Stimulated activated naive CD8-positive, alpha-beta T cell treated with anti-CD3 and anti-CD28 coated beads, Interleukin-15, amount 100 ng/mL, for 72 hours (primary cell): ENCODE measurements at regions not wholly inside any gene's neighbourhood (a gene's known extent, or its start where the extent isn't known, plus 50 kb on each side); places are given as distances from the start of the nearest gene placed in this dataset.
"Not testable (repeated sequence)": the region's sequence is repeated elsewhere in the genome, so short reads cannot be mapped to it uniquely, and the experiment has no call there.

Experiments used
- ATAC-seq: fragments of 150-1000 bp; cut with Tn5 transposase; 2 replicates; pipeline ENCODE4 v1.10.0; 2021; ENCODE audit warnings: mild to moderate bottlenecking, moderate library complexity
- DNase-seq, 2 donors: peaks; one replicate each; pipeline ENCODE4 v3.0.0; 2021 to 2022
- H3K27ac Mint-ChIP-seq, 2 donors: one replicate each; pipeline ENCODE4 v1.8.0; 2022; ENCODE audit warnings: mild to moderate bottlenecking in 2 of 2, mixed read lengths in 2 of 2, moderate library complexity in 2 of 2
- H3K27me3 Mint-ChIP-seq: one replicate; pipeline ENCODE4 v1.8.0; 2022; ENCODE audit warnings: mixed read lengths
- H3K4me1 Mint-ChIP-seq: one replicate; pipeline ENCODE4 v1.8.0; 2022; ENCODE audit warnings: mild to moderate bottlenecking, mixed read lengths
- H3K4me3 Mint-ChIP-seq, 2 donors: one replicate each; pipeline ENCODE4 v1.8.0; 2022; ENCODE audit warnings: mild to moderate bottlenecking in 2 of 2, mixed read lengths in 2 of 2, moderate library complexity in 1 of 2
- H3K9me3 Mint-ChIP-seq, 2 donors: one replicate each; pipeline ENCODE4 v1.8.0; 2022; ENCODE audit warnings: mixed read lengths in 2 of 2

DNA sequence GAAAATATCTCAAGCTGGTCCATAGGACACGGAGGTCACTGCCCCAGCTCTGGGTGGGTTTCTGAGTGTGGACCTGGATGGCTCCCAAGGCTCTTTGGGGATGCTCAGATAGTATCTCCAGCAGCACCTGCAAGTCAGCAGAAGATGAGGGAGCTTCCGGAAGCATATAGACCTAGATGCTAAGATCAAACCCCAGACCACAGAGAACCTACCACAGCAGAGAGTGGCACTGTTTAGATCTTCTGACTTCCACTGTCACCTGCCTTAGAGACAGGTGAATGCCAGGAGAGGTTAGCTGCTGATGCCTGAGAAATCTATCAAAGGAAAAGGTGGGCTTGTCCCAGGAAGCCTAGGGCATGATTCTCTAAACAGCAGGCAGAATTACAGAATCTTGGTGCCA is 105.7 kb upstream of the TRPM1 start:
- H3K4me1 Mint-ChIP-seq, result peaks cover 41% of the 10 kb centered on the region
- H3K4me3 Mint-ChIP-seq, result no peak overlapping the region
- ATAC-seq (peak; percentile 80), DNase-seq (no peak)
- H3K27ac Mint-ChIP-seq, result no peak overlapping the region
- no peaks in the 10 kb centered on the region for H3K27me3 Mint-ChIP-seq
- H3K9me3 Mint-ChIP-seq, result peaks cover 8 to 13% of the 10 kb centered on the region in 2 donors

DNA sequence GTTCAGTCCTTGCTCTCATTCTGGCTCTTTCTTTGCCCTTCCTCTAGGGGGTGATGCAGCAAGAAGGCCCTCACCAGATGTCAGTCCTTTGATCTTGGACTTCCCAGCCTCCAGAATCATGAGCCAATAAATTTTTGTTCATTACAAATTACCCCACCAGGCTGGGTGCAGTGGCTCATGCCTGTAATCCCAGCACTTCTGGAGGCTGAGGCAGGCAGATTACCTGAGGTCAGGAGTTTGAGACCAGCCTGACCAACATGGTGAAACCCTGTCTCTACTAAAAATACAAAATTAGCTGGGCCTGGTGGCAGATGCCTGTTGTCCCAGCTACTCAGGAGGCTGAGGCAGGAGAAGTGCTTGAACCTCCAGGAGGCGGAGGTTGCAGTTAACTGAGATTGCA is 106.3 kb upstream of the TRPM1 start:
- not testable (repeated sequence) for DNase-seq, H3K27ac Mint-ChIP-seq, ATAC-seq, H3K27me3 Mint-ChIP-seq, H3K4me3 Mint-ChIP-seq
- Mint-ChIP-seq H3K9me3 (peaks cover 8 to 13% of the 10 kb centered on the region in 2 donors), H3K4me1 (peaks cover 37% of the 10 kb centered on the region)

DNA sequence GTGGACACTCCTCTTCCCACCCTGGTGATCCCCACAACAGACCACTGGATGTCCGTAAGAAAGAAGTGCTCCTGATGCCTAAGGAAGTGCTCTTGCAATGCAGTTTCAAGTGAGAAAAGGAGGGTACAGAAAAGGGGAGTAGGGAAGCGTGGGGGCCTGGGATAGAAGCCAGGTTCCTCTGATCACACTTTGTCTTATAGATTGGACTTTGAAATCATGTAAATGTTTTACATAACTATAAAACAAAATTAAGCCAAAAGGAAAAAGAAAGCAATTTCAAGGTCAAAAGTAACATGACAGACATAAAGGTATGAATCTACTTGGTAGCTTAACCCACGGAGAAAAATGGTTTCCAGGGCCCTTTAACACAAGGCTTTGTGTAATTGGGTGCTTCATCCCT is 107.3 kb upstream of the TRPM1 start:
- Mint-ChIP-seq H3K4me1 (peaks cover 27% of the 10 kb centered on the region), H3K27me3 (no peaks in the 10 kb centered on the region), H3K4me3 (no peak overlapping the region), H3K9me3 (peaks cover 8 to 13% of the 10 kb centered on the region in 2 donors), H3K27ac (no peak overlapping the region)
- ATAC-seq (no peak), DNase-seq (no peak)

DNA sequence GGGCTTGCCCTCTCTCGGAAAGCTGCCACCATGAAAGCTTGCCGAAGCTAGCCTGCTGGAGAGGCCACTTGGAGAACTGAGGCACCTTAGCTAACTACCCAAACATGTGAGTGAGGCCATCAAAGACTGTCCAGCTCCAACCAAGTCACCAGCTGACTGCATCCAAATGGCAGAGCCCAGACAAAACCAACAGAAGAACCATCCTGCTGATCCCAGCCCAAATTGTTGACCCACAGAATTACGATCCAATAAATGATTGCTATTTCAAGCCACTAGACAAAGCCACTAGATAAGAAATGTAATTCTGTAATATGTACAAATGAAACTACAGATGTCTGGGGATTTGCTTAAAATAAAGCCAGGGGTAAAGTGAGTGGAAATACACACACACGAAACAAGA is 109.8 kb upstream of the TRPM1 start:
- no peak for ATAC-seq
- Mint-ChIP-seq H3K9me3 (peaks cover 8 to 13% of the 10 kb centered on the region in 2 donors), H3K27me3 (no peaks in the 10 kb centered on the region), H3K4me3 (no peak overlapping the region), H3K27ac (peak overlapping the region in 1 of 2 donors; percentile 25), H3K4me1 (peaks cover 40% of the 10 kb centered on the region)
- DNase-seq, result no peak

DNA sequence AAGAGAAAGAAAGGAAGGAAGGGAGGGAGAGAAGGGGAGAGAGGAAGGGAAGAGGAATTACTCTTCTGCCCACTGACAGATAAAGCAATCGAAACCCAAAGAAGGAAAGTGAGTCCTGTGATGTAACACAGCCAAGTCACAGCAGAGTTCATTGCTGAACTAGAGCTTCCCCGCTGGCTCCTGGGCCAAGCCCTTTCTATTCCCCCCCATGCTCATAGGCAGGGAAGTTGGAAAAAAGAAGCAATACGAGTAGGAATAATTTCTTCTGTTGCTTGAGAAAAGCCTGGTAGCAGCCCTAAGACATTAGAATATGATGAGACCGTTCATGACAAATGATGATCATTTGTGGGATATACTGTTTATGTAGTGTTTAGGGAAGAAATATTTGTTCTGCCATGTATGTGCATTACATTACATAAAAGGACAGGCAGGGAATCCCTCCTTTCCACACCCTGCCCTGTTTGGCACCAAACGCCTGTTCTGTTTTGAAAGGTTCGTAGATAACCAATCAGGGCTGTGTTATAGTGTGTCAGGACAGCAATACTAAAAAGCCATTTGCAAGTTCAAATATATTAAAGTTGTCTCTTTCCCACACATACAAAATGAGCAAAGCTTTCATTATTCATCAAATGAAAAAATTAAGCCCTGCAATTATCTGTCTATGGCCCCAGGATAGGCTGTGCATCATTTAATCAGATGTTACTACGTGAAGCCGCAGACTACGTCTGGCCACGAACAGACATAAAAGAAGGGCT is 111.0 kb upstream of the TRPM1 start:
- Mint-ChIP-seq H3K9me3 (peaks cover 8 to 13% of the 10 kb centered on the region in 2 donors), H3K27ac (no peak overlapping the region), H3K27me3 (no peaks in the 10 kb centered on the region), H3K4me1 (peaks cover 34% of the 10 kb centered on the region), H3K4me3 (no peak overlapping the region)
- ATAC-seq, result no peak
- no peak for DNase-seq

DNA sequence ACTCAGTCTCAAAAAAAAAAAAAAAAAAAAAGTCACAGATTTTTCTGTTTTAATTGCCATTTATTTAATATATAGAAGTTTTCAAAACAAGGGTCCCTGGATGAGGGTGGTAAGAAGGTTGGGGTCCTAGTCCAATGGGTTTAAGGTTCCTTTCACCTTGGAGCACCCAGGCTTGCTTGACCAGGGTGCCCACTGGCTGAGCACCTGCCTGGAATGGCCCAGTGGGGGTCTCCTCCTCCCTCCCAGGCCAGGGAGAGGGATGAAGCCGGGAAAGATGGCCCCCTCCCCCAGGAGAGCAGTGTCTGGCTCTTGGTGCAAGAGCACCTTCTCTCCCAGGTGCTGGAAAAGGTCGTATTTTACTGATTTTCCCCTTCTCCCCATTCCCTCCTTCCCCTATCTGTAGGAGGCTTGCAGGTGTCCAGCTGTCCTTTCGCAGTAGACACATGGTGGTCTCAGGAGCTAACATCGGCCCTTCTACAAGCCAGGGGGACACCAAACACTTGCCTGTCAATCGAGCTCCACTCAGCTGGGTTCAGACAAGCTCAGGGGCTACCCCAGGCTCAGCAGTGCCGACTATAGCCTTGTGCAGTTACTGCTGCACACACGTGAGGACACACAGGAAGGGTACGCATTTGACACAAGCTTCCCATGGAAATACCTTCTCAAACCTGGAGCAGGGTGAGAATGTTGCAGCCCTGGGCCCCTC is 112.3 kb upstream of the KLF13 start:
- DNase-seq, result no peak
- peaks cover 31% of the 10 kb centered on the region for H3K4me1 Mint-ChIP-seq
- peak overlapping the region; percentile 91 to 94 for H3K4me3 Mint-ChIP-seq
- ATAC-seq, result no peak
- no peaks in the 10 kb centered on the region for H3K27me3 Mint-ChIP-seq
- peak overlapping the region in 1 of 2 donors; percentile 19 for H3K27ac Mint-ChIP-seq
- peaks cover 8 to 13% of the 10 kb centered on the region in 2 donors for H3K9me3 Mint-ChIP-seq

DNA sequence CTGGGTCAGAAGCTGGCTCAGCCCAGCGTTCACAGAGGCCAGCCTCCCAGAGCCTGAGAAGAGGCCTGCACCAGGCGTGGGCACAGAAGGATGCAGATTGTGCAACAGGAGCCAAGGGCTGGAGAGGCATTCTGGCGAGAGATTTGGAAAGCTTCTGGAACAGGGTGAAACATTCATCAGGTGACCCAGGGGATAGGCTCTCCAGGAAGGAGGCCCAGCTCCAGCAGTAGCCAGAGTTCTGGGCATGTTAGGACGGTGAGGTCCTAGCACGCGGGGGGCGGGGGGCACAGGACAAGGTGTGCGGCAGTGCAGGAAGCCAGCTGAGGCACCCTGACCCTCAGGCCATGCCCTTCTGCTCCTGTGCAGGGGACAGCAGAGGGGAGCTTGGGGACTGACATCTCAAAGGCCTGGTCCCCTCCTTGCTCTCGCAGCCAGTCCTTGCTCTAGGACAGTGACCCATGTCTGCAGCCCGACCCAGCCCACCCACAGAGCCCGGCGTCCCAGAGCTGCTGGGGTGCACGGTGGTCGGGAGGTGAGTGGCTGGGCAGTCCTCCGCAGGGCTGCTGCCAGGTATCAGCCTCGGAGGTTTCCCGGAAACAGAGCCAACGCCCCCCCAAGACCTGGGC is 111.7 kb upstream of the KLF13 start:
- peaks cover 8 to 13% of the 10 kb centered on the region in 2 donors for H3K9me3 Mint-ChIP-seq
- H3K4me3 Mint-ChIP-seq, result peak overlapping the region; percentile 91 to 94
- DNase-seq, result no peak
- peak; percentile 49 for ATAC-seq
- H3K4me1 Mint-ChIP-seq, result peaks cover 26% of the 10 kb centered on the region
- no peaks in the 10 kb centered on the region for H3K27me3 Mint-ChIP-seq
- H3K27ac Mint-ChIP-seq, result peak overlapping the region in 1 of 2 donors; percentile 65

DNA sequence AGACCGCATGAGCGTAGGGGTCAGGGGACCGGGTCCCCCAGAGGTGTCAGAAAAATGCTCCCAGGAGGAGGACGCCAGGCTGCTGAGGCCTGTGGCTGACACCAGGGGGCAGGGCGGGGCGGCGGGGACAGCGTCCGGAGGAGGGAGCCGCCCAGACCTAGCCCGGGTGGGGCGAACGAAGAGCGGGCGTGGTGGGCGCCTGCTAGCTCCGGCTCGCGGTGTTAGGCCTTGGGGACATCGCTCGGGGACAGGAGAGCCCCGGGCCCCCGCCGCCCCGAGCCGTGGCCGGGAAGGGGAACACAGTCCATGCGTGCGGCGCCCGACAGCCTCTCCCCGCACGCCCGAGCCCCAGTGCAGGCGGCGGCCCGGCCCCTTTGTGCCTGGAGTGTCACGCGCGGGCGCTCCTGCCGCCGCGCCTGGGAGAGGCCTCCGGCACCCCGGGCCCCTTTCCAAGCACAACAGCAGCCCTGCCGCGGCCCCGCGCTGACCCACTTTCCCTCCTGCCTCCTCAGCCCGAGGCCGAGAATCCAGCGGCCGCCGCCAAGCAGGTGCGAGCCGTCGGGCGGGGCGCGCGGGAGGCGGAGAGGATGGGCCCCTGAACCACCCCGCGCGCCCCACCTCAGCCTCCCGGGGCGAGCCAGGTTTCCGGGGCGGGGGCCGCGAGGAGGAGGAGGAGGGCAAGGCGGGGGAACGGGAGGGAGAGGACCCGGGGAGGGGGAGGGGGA is 111.0 kb upstream of the KLF13 start:
- peaks cover 26% of the 10 kb centered on the region for H3K4me1 Mint-ChIP-seq
- H3K4me3 Mint-ChIP-seq, result peak overlapping the region; percentile 91 to 94
- peaks cover 8 to 9% of the 10 kb centered on the region in 2 donors for H3K9me3 Mint-ChIP-seq
- peak overlapping the region; percentile 65 to 76 for H3K27ac Mint-ChIP-seq
- DNase-seq (peak; percentile 83), ATAC-seq (peak; percentile 90)
- no peaks in the 10 kb centered on the region for H3K27me3 Mint-ChIP-seq

DNA sequence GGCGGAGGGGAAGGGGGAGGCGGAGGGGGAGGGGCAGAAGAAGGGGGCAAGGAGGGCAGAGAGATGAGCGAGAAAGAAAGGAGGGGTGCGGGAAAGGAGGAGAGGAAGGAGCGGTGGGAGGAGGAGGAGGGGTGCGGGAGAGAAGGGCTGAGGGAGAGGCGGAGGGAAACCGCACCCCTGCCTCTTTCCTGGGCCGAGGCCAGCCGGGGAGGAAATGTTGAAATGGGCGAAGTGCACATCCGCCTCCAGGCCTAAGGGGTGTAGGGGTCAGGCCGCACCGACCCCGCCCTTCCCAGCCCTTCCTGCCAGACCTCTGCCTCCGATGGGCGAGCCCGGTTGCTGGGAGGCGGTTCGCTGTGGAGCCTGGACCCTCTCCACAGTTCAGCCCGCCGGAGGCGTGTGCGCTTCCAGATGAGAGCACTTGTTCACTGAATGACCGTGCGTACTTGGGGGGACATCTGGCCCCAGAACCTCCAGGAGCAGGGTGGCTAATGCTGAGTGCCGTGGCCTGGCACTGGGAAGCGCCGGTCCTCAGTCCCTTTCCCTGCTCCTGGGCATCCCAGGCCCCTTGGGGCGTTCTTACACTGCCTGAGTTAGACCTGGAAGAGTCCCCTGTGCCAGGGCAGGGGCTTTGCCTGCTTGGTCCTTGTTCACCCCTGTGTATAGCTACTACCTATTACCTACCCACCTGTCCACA is 110.3 kb upstream of the KLF13 start:
- Mint-ChIP-seq H3K27me3 (no peaks in the 10 kb centered on the region), H3K4me3 (peak overlapping the region; percentile 91 to 94), H3K27ac (peak overlapping the region; percentile 97 to 98), H3K9me3 (peaks cover 6% of the 10 kb centered on the region in 2 donors), H3K4me1 (peaks cover 26% of the 10 kb centered on the region)
- DNase-seq (peak; percentile 35 to 68), ATAC-seq (peak; percentile 63)

DNA sequence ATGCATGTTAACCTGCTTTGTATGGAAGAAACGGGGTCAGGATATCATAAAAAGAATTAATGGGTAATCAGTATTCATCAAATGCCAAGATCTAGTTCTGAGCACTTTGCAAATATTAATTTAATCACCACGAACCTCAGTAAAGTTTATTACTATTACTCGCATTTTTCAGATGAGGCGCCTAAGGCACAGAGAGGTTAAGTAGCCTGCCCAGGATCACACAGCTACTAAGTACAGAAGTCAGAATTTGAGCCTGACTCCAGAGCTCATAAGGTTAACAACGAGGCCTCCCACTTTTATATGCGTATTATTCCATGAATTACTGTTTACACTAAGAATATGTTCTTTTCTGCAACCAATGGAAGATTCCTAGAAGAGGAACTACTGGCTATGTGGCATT is 109.6 kb upstream of the KLF13 start:
- Mint-ChIP-seq H3K27ac (no peak overlapping the region), H3K4me3 (peak overlapping the region; percentile 91 to 94), H3K27me3 (no peaks in the 10 kb centered on the region), H3K9me3 (no peaks in the 10 kb centered on the region), H3K4me1 (peaks cover 28% of the 10 kb centered on the region)
- DNase-seq (no peak), ATAC-seq (no peak)

DNA sequence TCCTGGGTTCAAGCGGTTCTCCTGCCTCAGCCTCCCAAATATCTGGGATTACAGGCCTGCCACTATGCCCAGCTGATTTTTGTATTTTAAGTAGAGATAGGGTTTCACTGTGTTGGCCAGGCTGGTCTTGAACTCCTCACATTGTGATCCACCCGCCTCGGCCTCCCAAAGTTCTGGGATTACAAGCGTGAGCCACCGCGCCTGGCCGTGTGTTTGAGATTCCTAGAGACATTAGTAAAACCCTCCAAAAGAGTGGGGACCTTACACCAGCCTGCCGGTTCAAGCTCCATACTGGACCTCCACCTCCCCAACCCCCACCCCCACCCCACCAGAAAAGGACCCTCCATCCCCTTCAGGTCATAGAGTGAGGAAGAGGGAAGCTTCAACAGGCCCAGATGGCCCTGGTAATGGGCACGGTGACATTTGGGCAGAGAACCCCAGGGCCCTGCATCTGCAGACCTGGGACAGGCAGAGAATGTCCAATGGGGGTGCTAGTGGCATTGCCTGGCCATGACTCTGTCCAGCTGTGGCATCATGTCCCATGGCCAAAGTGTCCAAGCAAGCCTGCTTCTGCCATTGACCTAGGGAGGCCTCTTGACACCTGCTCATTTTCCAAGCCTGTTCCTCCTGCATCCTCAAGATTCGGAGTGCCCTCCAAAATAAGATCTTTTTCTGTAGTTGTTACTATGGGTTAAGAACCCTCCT is 108.9 kb upstream of the KLF13 start:
- Mint-ChIP-seq H3K9me3 (no peaks in the 10 kb centered on the region), H3K27me3 (no peaks in the 10 kb centered on the region), H3K4me1 (peaks cover 34% of the 10 kb centered on the region), H3K4me3 (no peak overlapping the region), H3K27ac (no peak overlapping the region)
- no peak for DNase-seq
- ATAC-seq, result no peak

DNA sequence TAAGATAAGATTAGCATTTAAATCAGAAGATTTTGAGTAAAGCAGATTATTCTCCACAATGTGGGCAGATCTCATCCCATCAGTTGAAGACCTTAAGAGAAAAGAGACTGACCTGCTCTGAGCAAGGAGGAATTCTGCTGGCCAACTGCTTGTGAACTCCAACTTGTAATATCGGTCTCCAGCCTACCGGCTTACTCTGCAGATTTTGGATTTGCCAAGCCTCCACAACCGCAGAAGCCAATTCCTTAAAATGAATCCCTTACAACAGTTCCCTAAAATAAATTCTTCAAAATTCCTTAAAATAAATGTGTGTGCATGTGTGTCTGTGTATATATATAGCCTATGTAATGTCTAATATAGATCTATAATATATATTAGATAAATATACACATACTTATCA is 107.4 kb upstream of the KLF13 start:
- ATAC-seq, result no peak
- H3K27ac Mint-ChIP-seq, result no peak overlapping the region
- H3K4me1 Mint-ChIP-seq, result peaks cover 48% of the 10 kb centered on the region
- H3K9me3 Mint-ChIP-seq, result no peaks in the 10 kb centered on the region
- no peak overlapping the region for H3K4me3 Mint-ChIP-seq
- H3K27me3 Mint-ChIP-seq, result no peaks in the 10 kb centered on the region
- no peak for DNase-seq

DNA sequence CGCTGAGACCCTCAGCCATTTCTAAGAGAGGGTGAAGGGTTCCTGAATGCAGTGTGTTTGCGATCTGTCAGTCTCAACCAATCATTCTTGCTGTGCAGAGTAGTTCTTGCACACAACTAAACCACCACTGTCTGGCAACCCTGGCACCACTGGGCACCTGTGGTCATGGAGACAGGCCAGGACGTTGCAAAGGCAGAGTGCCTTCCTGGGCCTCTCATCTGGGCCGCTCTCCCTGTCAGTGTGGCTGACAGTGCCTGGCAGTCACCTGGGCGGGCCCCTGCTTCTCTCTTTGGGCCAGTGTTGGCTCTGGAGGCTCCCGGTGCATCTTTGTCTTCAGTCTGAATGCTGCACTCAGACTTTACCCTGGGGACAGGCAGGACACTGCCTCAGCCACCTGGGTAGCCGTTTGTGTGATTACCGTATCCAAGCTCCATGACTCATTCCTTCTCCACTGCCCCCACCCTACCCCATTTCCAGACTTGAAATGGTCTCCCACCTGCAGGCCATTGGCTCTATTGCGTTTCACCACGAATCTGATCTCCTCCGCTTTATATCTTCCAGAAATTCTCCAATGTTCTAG is 104.6 kb upstream of the KLF13 start:
- no peaks in the 10 kb centered on the region for H3K27me3 Mint-ChIP-seq
- DNase-seq, result no peak
- H3K4me3 Mint-ChIP-seq, result no peak overlapping the region
- H3K4me1 Mint-ChIP-seq, result peaks cover 33% of the 10 kb centered on the region
- H3K9me3 Mint-ChIP-seq, result no peaks in the 10 kb centered on the region
- no peak for ATAC-seq
- H3K27ac Mint-ChIP-seq, result no peak overlapping the region

DNA sequence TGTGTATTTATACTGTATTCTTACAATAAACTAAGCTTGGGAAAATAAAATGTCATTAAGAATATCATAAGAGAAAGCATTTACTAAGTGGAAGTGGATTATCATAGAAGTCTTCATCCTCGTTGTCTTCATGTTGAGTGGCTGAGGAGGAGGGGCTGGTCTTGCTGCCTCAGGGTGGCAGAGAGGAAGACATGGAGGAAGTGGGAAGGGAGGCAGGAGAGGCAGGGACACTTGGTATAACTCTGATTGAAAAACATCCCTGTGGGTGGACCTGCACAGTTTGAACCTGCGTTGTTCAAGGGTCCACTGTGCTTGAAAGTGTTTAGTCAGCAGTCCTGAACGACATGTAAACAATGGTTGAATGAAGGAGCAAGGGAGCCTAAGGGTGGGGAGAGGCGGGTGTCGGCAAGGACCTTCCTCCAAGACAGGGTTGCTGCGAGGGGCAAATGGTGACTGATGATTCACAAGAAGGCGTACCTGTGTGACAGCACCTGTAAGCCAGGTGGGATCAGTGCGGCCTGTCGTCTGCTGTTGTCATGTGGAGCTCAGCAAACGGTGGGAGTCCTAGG is 103.8 kb upstream of the KLF13 start:
- Mint-ChIP-seq H3K4me3 (no peak overlapping the region), H3K27me3 (no peaks in the 10 kb centered on the region), H3K4me1 (peaks cover 33% of the 10 kb centered on the region), H3K9me3 (no peaks in the 10 kb centered on the region), H3K27ac (peak overlapping the region in 1 of 2 donors; percentile 57)
- ATAC-seq (no peak), DNase-seq (no peak)
